IgD-negative memory B cell (primary cell): ENCODE measurements at regions not wholly inside any gene's neighbourhood (a gene's known extent, or its start where the extent isn't known, plus 50 kb on each side); places are given as distances from the start of the nearest gene placed in this dataset.
"Not testable (repeated sequence)": the region's sequence is repeated elsewhere in the genome, so short reads cannot be mapped to it uniquely, and the experiment has no call there.

Experiments used
- H3K27ac Mint-ChIP-seq, 3 donors: one replicate each; pipeline ENCODE4 v1.8.0; 2020 to 2022; ENCODE audit warnings: mild to moderate bottlenecking in 3 of 3, mixed read lengths in 3 of 3, moderate library complexity in 1 of 3
- H3K27me3 Mint-ChIP-seq: one replicate; pipeline ENCODE4 v1.8.0; 2021; ENCODE audit warnings: mixed read lengths
- H3K36me3 Mint-ChIP-seq: one replicate; pipeline ENCODE4 v1.8.0; 2020; ENCODE audit warnings: mild to moderate bottlenecking, mixed read lengths
- H3K4me1 Mint-ChIP-seq, 3 donors: one replicate each; pipeline ENCODE4 v1.8.0; 2020 to 2022; ENCODE audit warnings: mixed read lengths in 3 of 3, mild to moderate bottlenecking in 1 of 3
- H3K4me3 Mint-ChIP-seq, 4 donors: one replicate each; pipeline ENCODE4 v1.8.0; 2020 to 2022; ENCODE audit warnings: mild to moderate bottlenecking in 4 of 4, mixed read lengths in 4 of 4, moderate library complexity in 3 of 4
- H3K9me3 Mint-ChIP-seq, 3 donors: one replicate each; pipeline ENCODE4 v1.8.0; 2020 to 2021; ENCODE audit warnings: mixed read lengths in 3 of 3, mild to moderate bottlenecking in 1 of 3

DNA sequence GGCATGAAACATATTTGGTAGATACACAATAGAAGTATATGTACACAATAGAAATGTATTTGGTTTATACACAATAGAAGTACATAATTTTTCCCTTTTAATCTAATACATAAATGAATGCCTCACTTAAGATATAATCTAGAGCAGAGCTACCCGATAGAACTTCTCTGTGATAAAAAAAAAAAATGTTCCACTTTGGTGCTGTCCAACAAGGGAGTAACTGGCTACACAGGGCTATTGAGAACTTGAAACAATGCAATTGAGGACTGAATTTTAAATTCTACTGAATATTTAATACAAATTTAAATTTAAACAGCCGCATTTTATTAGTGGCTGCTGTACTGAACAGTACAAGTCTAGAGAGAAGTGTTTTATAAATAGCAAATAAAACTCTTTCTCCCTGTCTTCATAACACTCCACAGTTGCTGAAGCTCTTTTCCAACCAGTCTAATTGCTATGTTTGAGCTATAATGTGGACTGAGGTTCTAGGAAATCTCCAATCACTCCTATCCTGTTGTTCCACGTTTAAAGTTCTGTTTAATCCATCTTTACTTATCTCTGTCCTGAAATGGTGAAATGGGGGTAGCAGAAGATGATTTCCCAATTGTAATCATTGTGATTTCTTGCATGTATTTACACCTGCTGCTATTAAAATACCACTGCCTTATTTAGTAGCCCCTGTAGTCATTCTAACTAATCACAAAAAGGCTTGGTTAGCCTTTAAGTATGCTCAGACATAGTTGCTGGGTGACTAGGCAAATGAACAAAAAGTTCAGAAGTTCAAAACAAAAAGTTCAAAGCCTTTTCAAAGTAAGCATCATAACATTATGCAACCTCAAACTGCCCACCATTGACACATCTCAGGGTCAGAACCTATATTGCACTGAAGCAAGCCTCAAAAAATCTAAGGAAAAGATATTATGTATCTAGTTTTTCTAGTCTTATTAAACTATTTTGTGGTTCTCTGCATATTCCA is 192.3 kb upstream of the C1orf87 start:
- Mint-ChIP-seq H3K36me3 (no peaks in the 10 kb centered on the region), H3K4me1 (no peaks in the 10 kb centered on the region), H3K27me3 (no peaks in the 10 kb centered on the region), H3K4me3 (no peak overlapping the region), H3K27ac (no peak overlapping the region), H3K9me3 (peaks cover 0 to 14% (median 3%) of the 10 kb centered on the region in 3 donors)

DNA sequence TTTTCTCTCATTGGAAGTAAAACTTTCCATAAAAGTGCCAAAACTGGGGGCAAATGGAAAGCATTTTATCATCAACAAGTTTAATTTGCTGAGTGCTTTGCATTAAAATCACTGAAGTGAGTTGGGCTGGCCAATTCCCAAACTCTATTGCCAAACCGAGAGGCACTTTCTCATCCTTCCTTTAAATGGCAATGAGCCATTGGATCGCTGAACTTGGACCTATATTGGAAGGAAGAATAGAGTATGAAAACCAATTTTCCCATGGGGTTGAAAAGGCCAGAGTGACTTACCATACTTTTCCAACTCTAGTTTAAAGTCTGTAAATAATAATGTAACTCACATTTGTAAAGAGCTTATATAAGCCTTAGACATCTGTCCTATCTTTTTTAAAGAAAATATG is 189.1 kb upstream of the C1orf87 start:
- no peaks in the 10 kb centered on the region for H3K9me3 Mint-ChIP-seq
- H3K27ac Mint-ChIP-seq = no peak overlapping the region
- H3K4me3 Mint-ChIP-seq = no peak overlapping the region
- no peaks in the 10 kb centered on the region for H3K36me3 Mint-ChIP-seq
- H3K27me3 Mint-ChIP-seq = no peaks in the 10 kb centered on the region
- H3K4me1 Mint-ChIP-seq = no peaks in the 10 kb centered on the region

DNA sequence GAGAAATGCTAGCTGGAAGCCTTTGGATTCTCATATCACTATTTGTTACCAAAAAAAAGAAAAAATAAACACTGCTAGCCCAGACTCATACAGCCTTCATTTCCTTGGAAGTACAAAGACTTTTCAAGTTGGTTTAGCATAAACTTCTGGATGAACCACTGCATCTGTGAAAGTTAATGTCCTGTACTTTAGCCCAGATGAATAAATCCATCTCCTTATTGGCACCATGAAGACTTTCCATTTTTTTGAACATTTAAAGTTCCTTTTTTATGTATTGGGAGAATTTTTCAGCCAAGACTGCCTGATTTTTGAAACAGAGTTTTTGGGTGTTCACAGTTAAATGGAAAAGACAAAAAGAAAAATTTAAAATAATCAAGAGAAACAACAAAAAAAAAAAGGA is 184.0 kb upstream of the C1orf87 start:
- Mint-ChIP-seq H3K27me3 (no peaks in the 10 kb centered on the region), H3K4me3 (no peak overlapping the region), H3K36me3 (no peaks in the 10 kb centered on the region), H3K9me3 (peaks cover 0 to 2% (median 0%) of the 10 kb centered on the region in 3 donors), H3K4me1 (no peaks in the 10 kb centered on the region), H3K27ac (no peak overlapping the region)

DNA sequence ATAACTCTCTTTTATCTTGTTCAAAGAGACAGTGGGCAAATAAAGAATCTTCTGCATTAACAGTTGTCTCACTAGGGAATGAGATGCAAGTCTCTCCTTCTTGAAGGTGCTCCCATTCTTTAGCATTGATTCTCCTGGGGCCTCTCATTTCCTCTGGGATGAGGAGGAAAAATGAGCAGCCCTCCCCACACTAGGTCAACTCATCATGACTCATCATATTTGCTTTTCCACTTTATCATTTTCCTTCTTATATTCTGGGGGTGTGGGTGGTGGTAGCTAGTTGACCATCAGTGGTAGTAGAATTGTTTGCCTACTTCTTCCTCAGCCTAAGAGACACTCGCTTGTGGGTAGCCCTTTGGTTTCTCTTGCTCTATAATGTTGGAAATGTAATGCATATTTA is 182.0 kb upstream of the C1orf87 start:
- Mint-ChIP-seq H3K4me3 (no peak overlapping the region), H3K27me3 (no peaks in the 10 kb centered on the region), H3K27ac (peak overlapping the region in 1 of 3 donors; percentile 31), H3K9me3 (peaks cover 0 to 2% (median 0%) of the 10 kb centered on the region in 3 donors), H3K4me1 (no peaks in the 10 kb centered on the region), H3K36me3 (no peaks in the 10 kb centered on the region)

DNA sequence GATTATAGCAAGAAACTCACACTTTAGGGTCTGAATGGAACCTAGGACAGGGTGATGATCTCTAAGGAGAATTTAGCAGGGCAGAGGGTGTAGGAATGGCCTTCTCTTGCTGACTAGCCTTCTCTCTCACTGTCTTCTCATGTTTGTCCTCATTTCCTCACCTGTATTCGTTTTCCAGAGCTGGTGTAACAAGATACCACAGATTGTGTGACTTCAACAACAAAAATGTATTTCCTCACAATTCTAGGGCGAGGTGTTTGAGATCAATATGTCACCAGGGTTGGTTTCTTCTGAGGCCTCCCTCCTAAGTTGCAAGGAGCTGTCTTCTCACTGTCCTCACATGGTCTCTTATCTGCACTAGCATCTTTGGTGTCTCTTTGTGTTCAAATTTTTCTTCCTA is 177.9 kb upstream of the C1orf87 start:
- no peaks in the 10 kb centered on the region for H3K27me3 Mint-ChIP-seq
- H3K36me3 Mint-ChIP-seq = no peaks in the 10 kb centered on the region
- peaks cover 0 to 4% (median 4%) of the 10 kb centered on the region in 3 donors for H3K9me3 Mint-ChIP-seq
- no peak overlapping the region for H3K27ac Mint-ChIP-seq
- H3K4me1 Mint-ChIP-seq = no peaks in the 10 kb centered on the region
- H3K4me3 Mint-ChIP-seq = no peak overlapping the region

DNA sequence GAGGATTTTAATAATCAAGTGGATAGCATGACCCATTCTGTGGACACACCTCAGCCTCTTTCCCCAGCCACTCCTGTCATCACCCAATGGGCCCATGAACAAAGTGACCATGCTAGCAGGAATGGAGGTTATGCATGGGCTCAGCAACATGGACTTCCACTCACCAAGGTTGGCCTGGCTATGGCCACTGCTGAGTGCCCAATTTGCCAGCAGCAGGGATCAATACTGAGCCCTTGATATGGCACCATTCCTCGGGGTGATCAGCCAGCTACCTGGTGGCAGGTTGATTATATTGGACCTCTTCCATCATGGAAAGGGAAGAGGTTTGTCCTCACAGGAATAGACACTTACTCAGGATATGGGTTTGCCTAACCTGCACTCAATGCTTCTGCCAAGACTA is 173.9 kb upstream of the C1orf87 start:
- not testable (repeated sequence) for H3K9me3 Mint-ChIP-seq, H3K36me3 Mint-ChIP-seq, H3K27ac Mint-ChIP-seq, H3K4me3 Mint-ChIP-seq, H3K27me3 Mint-ChIP-seq, H3K4me1 Mint-ChIP-seq

DNA sequence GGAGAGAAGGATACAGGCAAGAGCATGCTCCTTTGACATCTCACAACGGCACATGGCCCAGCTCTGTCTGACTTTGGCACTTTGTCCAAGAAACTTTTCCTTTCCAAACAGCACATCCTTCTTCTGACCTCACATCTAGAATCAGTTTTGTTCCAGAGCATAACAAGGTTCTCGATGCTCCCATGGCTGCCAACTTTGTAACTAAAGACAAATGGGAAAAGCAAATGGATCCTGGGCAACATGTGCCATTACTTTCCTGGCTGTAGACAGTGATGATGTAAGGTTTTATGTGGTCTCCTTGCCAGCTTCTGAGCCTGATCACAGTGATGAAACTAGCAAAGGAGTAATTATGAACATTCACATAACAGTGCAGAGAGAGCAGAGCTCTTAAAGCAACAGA is 171.8 kb upstream of the C1orf87 start:
- H3K27ac Mint-ChIP-seq = no peak overlapping the region

DNA sequence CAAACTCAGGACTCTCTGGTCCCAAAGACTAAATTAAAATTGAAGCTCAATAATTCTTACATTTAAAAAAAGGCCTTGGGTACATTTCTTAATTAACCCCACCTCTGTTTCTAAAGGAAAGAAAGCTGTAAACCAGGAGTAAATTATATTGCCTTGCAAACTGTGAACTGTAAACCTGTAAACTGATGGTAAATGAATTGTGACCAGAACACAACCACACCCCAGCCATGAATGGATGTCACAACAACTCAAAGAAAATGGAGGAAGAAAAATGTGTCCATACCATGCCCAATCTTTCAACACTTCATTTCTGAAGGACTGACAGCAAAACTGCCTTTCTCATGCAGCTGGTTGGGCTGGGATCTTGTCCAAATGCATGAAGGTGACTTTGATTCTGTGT is 171.3 kb upstream of the C1orf87 start:
- Mint-ChIP-seq H3K9me3 (peaks cover 0 to 5% (median 4%) of the 10 kb centered on the region in 3 donors), H3K27me3 (no peaks in the 10 kb centered on the region), H3K36me3 (no peaks in the 10 kb centered on the region), H3K4me1 (no peaks in the 10 kb centered on the region), H3K27ac (no peak overlapping the region), H3K4me3 (no peak overlapping the region)

More for the DNA sequence above, 171.8 kb upstream of the C1orf87 start:
- H3K9me3 Mint-ChIP-seq = peaks cover 0 to 5% (median 4%) of the 10 kb centered on the region in 3 donors
- H3K4me3 Mint-ChIP-seq = no peak overlapping the region
- no peaks in the 10 kb centered on the region for H3K4me1 Mint-ChIP-seq
- no peaks in the 10 kb centered on the region for H3K36me3 Mint-ChIP-seq
- H3K27me3 Mint-ChIP-seq = no peaks in the 10 kb centered on the region

DNA sequence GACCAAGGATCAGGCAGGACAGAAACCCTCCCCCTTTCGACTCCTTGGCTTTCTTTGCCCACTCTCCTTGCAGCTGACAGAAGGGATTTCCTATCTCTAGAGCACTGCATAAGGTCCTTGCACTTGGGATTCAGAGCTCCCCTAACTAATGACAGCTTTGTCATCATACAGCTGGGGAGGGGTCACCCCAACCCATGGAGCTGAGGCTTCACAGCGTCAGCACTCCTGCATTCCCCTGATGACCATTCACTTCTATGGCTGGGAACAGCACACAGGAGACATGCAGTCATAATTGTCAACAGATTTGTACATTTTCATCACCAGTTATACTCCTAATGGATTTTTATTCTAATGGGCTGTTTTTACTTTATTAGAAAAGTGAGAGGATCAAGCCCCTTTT is 161.7 kb upstream of the C1orf87 start:
- no peak overlapping the region for H3K4me3 Mint-ChIP-seq
- H3K4me1 Mint-ChIP-seq = no peaks in the 10 kb centered on the region
- peaks cover 0 to 3% (median 3%) of the 10 kb centered on the region in 3 donors for H3K9me3 Mint-ChIP-seq
- H3K27ac Mint-ChIP-seq = no peak overlapping the region
- no peaks in the 10 kb centered on the region for H3K27me3 Mint-ChIP-seq
- H3K36me3 Mint-ChIP-seq = no peaks in the 10 kb centered on the region

DNA sequence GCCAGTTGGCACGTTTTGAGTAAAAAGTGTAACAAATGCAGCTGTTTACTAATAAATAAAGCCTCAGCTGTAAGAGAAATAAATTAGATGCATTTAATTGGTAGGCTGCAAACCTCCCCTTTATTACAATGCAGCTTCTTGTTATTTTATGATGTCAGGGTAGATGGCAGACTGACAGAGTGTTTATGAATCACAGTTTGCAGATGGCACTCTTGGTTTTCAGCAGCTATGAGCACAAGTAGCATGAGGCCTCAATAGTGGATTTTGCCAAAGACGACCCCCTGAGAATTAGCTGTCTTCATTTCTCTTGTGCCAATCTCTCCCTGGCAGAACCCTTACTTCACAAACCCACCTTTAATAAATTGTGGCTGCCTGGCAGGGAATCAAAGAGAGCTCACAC is 161.2 kb upstream of the C1orf87 start:
- H3K36me3 Mint-ChIP-seq = no peaks in the 10 kb centered on the region
- peaks cover 0 to 3% (median 3%) of the 10 kb centered on the region in 3 donors for H3K9me3 Mint-ChIP-seq
- no peaks in the 10 kb centered on the region for H3K4me1 Mint-ChIP-seq
- H3K27ac Mint-ChIP-seq = no peak overlapping the region
- no peak overlapping the region for H3K4me3 Mint-ChIP-seq
- H3K27me3 Mint-ChIP-seq = no peaks in the 10 kb centered on the region

DNA sequence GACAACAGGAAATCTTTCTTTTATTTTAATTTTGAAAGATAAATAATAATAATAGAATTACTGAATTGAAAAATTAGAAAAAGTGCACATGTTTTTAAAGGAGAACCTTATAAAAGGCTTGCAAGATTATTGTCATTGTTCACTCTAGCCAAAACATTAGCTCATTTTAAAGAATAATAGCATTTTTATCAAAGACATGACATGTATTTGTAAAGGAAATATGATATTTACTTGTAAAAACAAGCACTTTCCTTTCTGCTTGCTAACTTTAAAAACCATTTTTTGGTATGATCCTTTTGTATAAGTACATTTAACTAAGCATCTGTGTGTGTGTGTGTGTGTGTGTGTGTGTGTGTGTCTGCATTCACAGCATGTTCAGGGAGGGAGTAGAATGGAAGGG is 156.3 kb upstream of the C1orf87 start:
- H3K27me3 Mint-ChIP-seq = no peaks in the 10 kb centered on the region
- H3K9me3 Mint-ChIP-seq = peaks cover 0 to 3% (median 2%) of the 10 kb centered on the region in 3 donors
- no peaks in the 10 kb centered on the region for H3K36me3 Mint-ChIP-seq
- H3K4me3 Mint-ChIP-seq = no peak overlapping the region
- H3K27ac Mint-ChIP-seq = no peak overlapping the region
- no peaks in the 10 kb centered on the region for H3K4me1 Mint-ChIP-seq

DNA sequence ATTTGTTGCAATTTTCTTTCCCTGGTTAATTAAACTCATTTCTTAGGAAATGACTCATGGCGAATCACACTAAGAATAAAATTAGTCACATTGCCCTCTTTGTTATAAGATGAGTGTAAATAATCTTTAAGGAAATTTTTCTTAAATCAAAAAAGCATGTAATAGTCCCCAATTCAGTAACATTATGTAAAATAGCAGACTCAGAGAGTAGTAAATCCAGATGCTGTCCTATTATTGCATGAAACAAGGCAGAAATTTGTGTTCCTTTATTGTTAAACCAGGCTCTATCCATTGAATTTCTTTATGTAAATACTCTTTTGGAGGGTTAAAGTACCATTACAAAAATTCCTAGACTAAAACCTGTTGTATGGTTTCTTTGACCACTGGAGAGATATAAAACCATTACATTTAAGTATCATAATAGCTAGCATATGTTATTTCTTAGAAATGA is 154.5 kb upstream of the C1orf87 start:
- no peaks in the 10 kb centered on the region for H3K27me3 Mint-ChIP-seq
- H3K9me3 Mint-ChIP-seq = peaks cover 0 to 3% (median 2%) of the 10 kb centered on the region in 3 donors
- H3K27ac Mint-ChIP-seq = no peak overlapping the region
- H3K36me3 Mint-ChIP-seq = no peaks in the 10 kb centered on the region
- no peaks in the 10 kb centered on the region for H3K4me1 Mint-ChIP-seq
- no peak overlapping the region for H3K4me3 Mint-ChIP-seq

DNA sequence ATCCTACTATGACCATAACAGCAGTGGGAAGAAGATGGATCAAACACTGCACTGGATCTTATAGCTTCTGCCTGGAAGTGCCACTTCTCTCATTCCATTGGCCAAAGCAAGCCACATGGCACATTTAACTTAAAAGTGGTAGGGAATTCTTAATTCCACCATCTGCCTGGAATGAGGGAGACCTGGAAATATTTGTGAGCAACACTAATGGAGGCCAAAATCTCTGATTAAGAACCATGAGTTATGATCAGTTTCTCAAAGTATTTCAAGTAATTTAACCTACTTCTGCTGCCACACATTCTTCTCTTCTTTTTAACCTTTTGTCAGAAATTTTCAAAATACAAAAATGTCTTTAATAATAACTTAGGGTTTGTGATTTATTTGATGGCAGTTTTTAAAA is 154.0 kb upstream of the C1orf87 start:
- no peaks in the 10 kb centered on the region for H3K4me1 Mint-ChIP-seq
- H3K27me3 Mint-ChIP-seq = no peaks in the 10 kb centered on the region
- no peak overlapping the region for H3K27ac Mint-ChIP-seq
- no peaks in the 10 kb centered on the region for H3K36me3 Mint-ChIP-seq
- H3K4me3 Mint-ChIP-seq = no peak overlapping the region
- peaks cover 0 to 3% (median 2%) of the 10 kb centered on the region in 3 donors for H3K9me3 Mint-ChIP-seq

DNA sequence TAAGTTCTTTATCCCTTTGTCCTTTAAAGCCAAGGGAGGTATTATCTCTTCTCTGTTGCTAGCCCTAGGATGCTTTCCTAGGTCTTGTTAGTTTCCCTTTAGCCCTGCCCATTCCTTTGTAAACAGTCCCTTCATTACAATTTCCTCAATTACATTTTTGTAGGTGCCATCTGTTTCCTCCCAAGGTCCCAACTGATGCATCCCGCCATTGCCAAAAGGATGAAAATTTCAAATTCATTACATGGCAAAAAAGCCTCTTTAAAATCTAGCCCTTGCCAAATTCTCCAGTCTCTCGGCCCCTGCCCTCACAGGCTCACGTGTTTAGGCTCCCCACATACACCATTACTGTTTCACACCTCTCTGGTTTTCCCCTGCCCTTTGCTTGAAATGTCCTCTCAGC is 151.9 kb upstream of the C1orf87 start:
- H3K27ac Mint-ChIP-seq = no peak overlapping the region
- H3K9me3 Mint-ChIP-seq = peaks cover 2 to 3% (median 2%) of the 10 kb centered on the region in 3 donors
- no peaks in the 10 kb centered on the region for H3K27me3 Mint-ChIP-seq
- H3K4me3 Mint-ChIP-seq = no peak overlapping the region
- no peaks in the 10 kb centered on the region for H3K4me1 Mint-ChIP-seq
- H3K36me3 Mint-ChIP-seq = no peaks in the 10 kb centered on the region

DNA sequence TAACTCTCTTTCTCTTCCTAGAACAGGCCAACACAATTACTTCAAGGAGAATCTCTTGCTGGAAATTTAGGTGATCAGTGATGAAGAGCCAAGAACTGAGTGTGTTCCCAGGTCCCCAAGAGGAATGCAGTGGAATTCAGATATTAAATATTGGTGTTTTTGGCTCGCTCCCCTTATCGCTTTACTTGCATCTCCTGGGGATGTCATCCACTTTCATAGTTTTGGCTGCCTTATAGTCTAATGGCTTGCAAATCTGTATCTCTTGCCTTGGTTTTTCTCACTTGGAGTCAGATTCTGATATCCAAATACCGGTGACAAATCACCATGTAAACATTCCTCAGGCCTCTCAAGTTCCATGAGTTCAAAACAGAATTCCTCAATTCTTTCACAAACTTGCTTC is 151.0 kb upstream of the C1orf87 start:
- H3K9me3 Mint-ChIP-seq = peaks cover 2 to 3% (median 2%) of the 10 kb centered on the region in 3 donors
- H3K27me3 Mint-ChIP-seq = no peaks in the 10 kb centered on the region
- H3K4me1 Mint-ChIP-seq = no peaks in the 10 kb centered on the region
- no peaks in the 10 kb centered on the region for H3K36me3 Mint-ChIP-seq
- no peak overlapping the region for H3K27ac Mint-ChIP-seq
- no peak overlapping the region for H3K4me3 Mint-ChIP-seq

DNA sequence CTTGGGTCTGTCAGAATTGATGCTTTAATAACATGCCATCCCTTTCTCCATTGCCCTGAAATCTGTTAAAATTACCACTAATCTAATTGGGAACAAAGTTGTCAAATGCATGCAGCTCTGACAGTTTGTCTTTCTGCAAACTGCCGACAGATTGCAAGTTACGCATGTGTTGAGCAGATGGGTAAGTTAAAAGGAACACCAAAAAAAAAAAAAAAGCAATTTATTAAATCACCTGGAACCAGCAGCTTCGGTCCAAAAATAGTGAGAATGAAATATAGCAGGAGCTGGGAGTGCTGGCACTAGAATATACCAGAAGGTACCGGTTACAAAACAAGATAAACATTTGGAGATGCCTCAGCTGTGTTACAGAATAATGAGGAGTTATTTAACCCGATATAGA is 149.6 kb upstream of the C1orf87 start:
- no peaks in the 10 kb centered on the region for H3K4me1 Mint-ChIP-seq
- no peak overlapping the region for H3K27ac Mint-ChIP-seq
- no peaks in the 10 kb centered on the region for H3K27me3 Mint-ChIP-seq
- H3K9me3 Mint-ChIP-seq = peaks cover 0 to 2% (median 2%) of the 10 kb centered on the region in 3 donors
- no peaks in the 10 kb centered on the region for H3K36me3 Mint-ChIP-seq
- no peak overlapping the region for H3K4me3 Mint-ChIP-seq
